CD14-positive monocyte (primary cell): ENCODE measurements at regions not wholly inside any gene's neighbourhood (a gene's known extent, or its start where the extent isn't known, plus 50 kb on each side); places are given as distances from the start of the nearest gene placed in this dataset.

Experiments
- DNase-seq, 3 donors: peaks; one replicate each; pipeline ENCODE4 v3.0.0-alpha.2; 2011 to 2022
- H2AFZ ChIP-seq: 2 replicates; pipeline ENCODE4 v1.6.0; 2012; ENCODE audit warnings: mild to moderate bottlenecking, low read depth, low read length, inconsistent platforms; ENCODE audit not compliant: insufficient read depth, poor library complexity, severe bottlenecking
- H3K27ac ChIP-seq, 2 donors: 1 replicate in 1 of 2; 2 replicates in 1 of 2; pipeline ENCODE4 v1.5.1; 2012 to 2013; ENCODE audit warnings: low read length in 2 of 2, control low read depth in 1 of 2, inconsistent platforms in 1 of 2, low read depth in 1 of 2, mild to moderate bottlenecking in 1 of 2
- H3K27me3 ChIP-seq, 2 donors: one replicate each; pipeline versions ENCODE4 v1.6.0 to v1.6.1; 2011 to 2013; ENCODE audit warnings: low read length in 2 of 2; ENCODE audit not compliant: control insufficient read depth in 2 of 2, insufficient read depth in 2 of 2
- H3K36me3 ChIP-seq, 2 donors: replicated peaks in 1 of 2; 1 replicate in 1 of 2; 2 replicates in 1 of 2; pipeline versions ENCODE4 v1.5.1 to v1.6.1; 2012 to 2013; ENCODE audit warnings: low read length in 2 of 2, control low read depth in 1 of 2, inconsistent platforms in 1 of 2, mild to moderate bottlenecking in 1 of 2; ENCODE audit not compliant: insufficient read depth in 2 of 2, control insufficient read depth in 1 of 2
- H3K4me1 ChIP-seq, 2 donors: 1 replicate in 1 of 2; 2 replicates in 1 of 2; pipeline versions ENCODE4 v1.5.1 to v1.6.1; 2012 to 2013; ENCODE audit warnings: low read length in 2 of 2, control low read depth in 1 of 2, inconsistent platforms in 1 of 2, mild to moderate bottlenecking in 1 of 2, moderate library complexity in 1 of 2; ENCODE audit not compliant: insufficient read depth in 2 of 2, control insufficient read depth in 1 of 2
- H3K4me2 ChIP-seq: replicated peaks from 2 replicates; pipeline ENCODE3; 2012; ENCODE audit warnings: low read length, moderate library complexity, mild to moderate bottlenecking; ENCODE audit not compliant: poor library complexity, severe bottlenecking; ENCODE audit errors: extremely low read depth
- H3K4me3 ChIP-seq, 3 experiments: fragments of 200-600 bp in 1 of 3; sonication (generic) in 1 of 3; replicated peaks in 1 of 3; 1 replicate in 2 of 3; 2 replicates in 1 of 3; pipeline ENCODE4 v1.5.1; 2011 to 2013; ENCODE audit warnings: low read length in 3 of 3, mild to moderate bottlenecking in 3 of 3, control low read depth in 2 of 3, low read depth in 2 of 3, inconsistent platforms in 1 of 3, moderate library complexity in 1 of 3
- H3K79me2 ChIP-seq: 2 replicates; pipeline ENCODE4 v1.6.0; 2012; ENCODE audit warnings: mild to moderate bottlenecking, control low read depth, inconsistent platforms, low read length, moderate library complexity; ENCODE audit not compliant: insufficient read depth
- H3K9ac ChIP-seq: 2 replicates; pipeline ENCODE4 v1.6.0; 2017; ENCODE audit warnings: low read length, mild to moderate bottlenecking; ENCODE audit not compliant: insufficient read depth, poor library complexity, severe bottlenecking
- H3K9me3 ChIP-seq, 2 donors: replicated peaks in 1 of 2; 1 replicate in 1 of 2; 2 replicates in 1 of 2; pipeline versions ENCODE4 v1.5.1 to v1.6.1; 2012 to 2013; ENCODE audit warnings: low read length in 2 of 2, control low read depth in 1 of 2; ENCODE audit not compliant: control insufficient read depth in 1 of 2, insufficient read depth in 1 of 2
- H4K20me1 ChIP-seq: 2 replicates; pipeline ENCODE4 v1.6.0; 2012; ENCODE audit warnings: mild to moderate bottlenecking, low read length, control low read depth, moderate library complexity; ENCODE audit not compliant: insufficient read depth
- H3K27ac Mint-ChIP-seq, 7 donors: one replicate each; pipeline ENCODE4 v1.8.0; 2020; ENCODE audit warnings: mild to moderate bottlenecking in 7 of 7, mixed read lengths in 7 of 7, moderate library complexity in 6 of 7, inconsistent platforms in 2 of 7
- H3K27me3 Mint-ChIP-seq, 3 donors: one replicate each; pipeline ENCODE4 v1.8.0; 2021 to 2022; ENCODE audit warnings: low read depth in 3 of 3, mild to moderate bottlenecking in 3 of 3, mixed read lengths in 3 of 3, moderate library complexity in 3 of 3, inconsistent platforms in 1 of 3
- H3K36me3 Mint-ChIP-seq, 2 donors: one replicate each; pipeline ENCODE4 v1.8.0; 2020; ENCODE audit warnings: mixed read lengths in 2 of 2, inconsistent platforms in 1 of 2, mild to moderate bottlenecking in 1 of 2
- H3K4me1 Mint-ChIP-seq: one replicate; pipeline ENCODE4 v1.8.0; 2020; ENCODE audit warnings: mild to moderate bottlenecking, mixed read lengths
- H3K4me3 Mint-ChIP-seq, 2 donors: one replicate each; pipeline ENCODE4 v1.8.0; 2020; ENCODE audit warnings: mild to moderate bottlenecking in 2 of 2, mixed read lengths in 2 of 2, moderate library complexity in 1 of 2
- H3K9me3 Mint-ChIP-seq, 7 donors: one replicate each; pipeline ENCODE4 v1.8.0; 2020 to 2022; ENCODE audit warnings: mixed read lengths in 7 of 7, mild to moderate bottlenecking in 6 of 7, moderate library complexity in 6 of 7, inconsistent platforms in 2 of 7
- CTCF ChIP-seq: fragments of 200-600 bp; IDR thresholded peaks from one replicate; pipeline ENCODE4 v1.8.0; 2022; ENCODE audit warnings: antibody characterized with exemption, mild to moderate bottlenecking
- WGBS: methylation state at CpG from one replicate; pipeline ENCODE4 v1.1.5; 2013; ENCODE audit warnings: missing lambda C conversion rate; ENCODE audit not compliant: insufficient coverage; 5-methylcytosine and 5-hydroxymethylcytosine counted together
- intact Hi-C, 2 donors: fragments of 100-400 bp; cut with micrococcal nuclease; formaldehyde crosslinking; loops; one replicate each; pipeline versions ENCODE4 v1.15.0 to v1.15.1; 2023

- H3K4me1 Mint-ChIP-seq, result no peaks in the 10 kb centered on the region
- H3K27me3 Mint-ChIP-seq, result peaks cover 3 to 22% (median 9%) of the 10 kb centered on the region in 3 donors
- Histone ChIP-seq H3K9ac (no peak overlapping the region), H3K27ac (no peak overlapping the region), H3K36me3 (no peaks in the 10 kb centered on the region), H3K4me1 (no peaks in the 10 kb centered on the region), H3K79me2 (no peaks in the 10 kb centered on the region), H3K4me3 (no peak overlapping the region), H3K9me3 (peaks cover 0 to 20% of the 10 kb centered on the region in 2 donors), H3K27me3 (no peaks in the 10 kb centered on the region), H4K20me1 (no peaks in the 10 kb centered on the region), H2AFZ (no peak overlapping the region), H3K4me2 (no peak overlapping the region)
- H3K9me3 Mint-ChIP-seq, result peaks cover 19 to 42% (median 28%) of the 10 kb centered on the region in 7 donors
- H3K27ac Mint-ChIP-seq, result no peak overlapping the region
- peaks cover 0 to 2% of the 10 kb centered on the region in 2 donors for H3K36me3 Mint-ChIP-seq
- TF ChIP-seq CTCF, result no peak
- no peak overlapping the region for H3K4me3 Mint-ChIP-seq
- no CpG with 5 or more reads among the region's 5 CpGs for WGBS
- no peak for DNase-seq
- intact Hi-C loops, result loop anchor here in 1 of 2 donors (5.0 kb wide), 1 partner anchor 64 kb away; no protein-coding TSS in a partner anchor
Measured at GRCh38 chr5:132130918-132131715, 57.5 kb downstream of the CSF2 start.

- H3K4me1 ChIP-seq, result no peaks in the 10 kb centered on the region
- no peak overlapping the region for H3K4me2 ChIP-seq
- H4K20me1 ChIP-seq, result no peaks in the 10 kb centered on the region
- Mint-ChIP-seq H3K27me3 (peaks cover 5 to 20% (median 6%) of the 10 kb centered on the region in 3 donors), H3K27ac (no peak overlapping the region), H3K4me3 (no peak overlapping the region), H3K36me3 (peaks cover 0 to 2% of the 10 kb centered on the region in 2 donors), H3K9me3 (peaks cover 17 to 39% (median 28%) of the 10 kb centered on the region in 7 donors), H3K4me1 (no peaks in the 10 kb centered on the region)
- no peaks in the 10 kb centered on the region for H3K36me3 ChIP-seq
- no peak overlapping the region for H3K9ac ChIP-seq
- no peak overlapping the region for H3K4me3 ChIP-seq
- no peak overlapping the region for H2AFZ ChIP-seq
- peaks cover 0 to 20% of the 10 kb centered on the region in 2 donors for H3K9me3 ChIP-seq
- no peaks in the 10 kb centered on the region for H3K27me3 ChIP-seq
- H3K79me2 ChIP-seq, result no peaks in the 10 kb centered on the region
- DNase-seq, result no peak
- H3K27ac ChIP-seq, result no peak overlapping the region
- intact Hi-C loops, result loop anchor here in 1 of 2 donors (5.0 kb wide), 1 partner anchor 65 kb away; no protein-coding TSS in a partner anchor
- no CpG with 5 or more reads among the region's 1 CpG for WGBS
- TF ChIP-seq CTCF, result no peak
Measured at GRCh38 chr5:132132138-132132537, 58.5 kb downstream of the CSF2 start.
